Right atrium auricular region (tissue), 2 donors: ENCODE measurements at regions not wholly inside any gene's neighbourhood (a gene's known extent, or its start where the extent isn't known, plus 50 kb on each side); places are given as distances from the start of the nearest gene placed in this dataset.

ENCODE experiments used
- DNase-seq: peaks from one replicate; pipeline ENCODE4 v3.0.0-alpha.2; 2019; ENCODE audit warnings: low spot score
- H3K27ac ChIP-seq, 2 donors: fragments of 200-600 bp; sonication (generic); 1 replicate in 1 of 2; 2 replicates in 1 of 2; pipeline ENCODE4 v1.5.1; 2016 to 2019
- H3K27me3 ChIP-seq, 2 donors: fragments of 200-600 bp; sonication (generic); one replicate each; pipeline versions ENCODE4 v1.5.1 to v1.6.0; 2017 to 2019
- H3K36me3 ChIP-seq: fragments of 200-600 bp; sonication (generic); one replicate; pipeline ENCODE4 v1.5.1; 2016
- H3K4me1 ChIP-seq, 2 donors: fragments of 200-600 bp; sonication (generic); one replicate each; pipeline versions ENCODE4 v1.5.1 to v1.6.0; 2017 to 2019
- H3K4me3 ChIP-seq, 2 donors: fragments of 200-600 bp; sonication (generic); 1 replicate in 1 of 2; 2 replicates in 1 of 2; pipeline ENCODE4 v1.5.1; 2017 to 2019; ENCODE audit warnings: mild to moderate bottlenecking in 1 of 2, moderate library complexity in 1 of 2
- H3K9me3 ChIP-seq, 2 donors: fragments of 200-600 bp; sonication (generic); one replicate each; pipeline ENCODE4 v1.5.1; 2019
- CTCF ChIP-seq, 2 donors: fragments of 200-600 bp; sonication (generic); IDR thresholded peaks; one replicate each; pipeline ENCODE4 v1.5.1; 2019; ENCODE audit warnings: antibody characterized with exemption in 2 of 2

GRCh38 chr3:64417816-64418215 lies 192.6 kb upstream of the PRICKLE2 start:
- no peaks in the 10 kb centered on the region for H3K27me3 ChIP-seq
- H3K4me3 ChIP-seq, result no peak overlapping the region
- no peak for DNase-seq
- no peaks in the 10 kb centered on the region for H3K9me3 ChIP-seq
- H3K27ac ChIP-seq, result no peak overlapping the region
- H3K36me3 ChIP-seq, result no peaks in the 10 kb centered on the region
- TF ChIP-seq CTCF (IDR thresholded peaks at IDR 0.05), result no peak
- H3K4me1 ChIP-seq, result no peaks in the 10 kb centered on the region

- H3K36me3 ChIP-seq, result no peaks in the 10 kb centered on the region
Observed at GRCh38 chr3:64414043-64414442, 188.8 kb upstream of the PRICKLE2 start.

GRCh38 chr3:64411101-64411500 lies 185.8 kb upstream of the PRICKLE2 start:
- Histone ChIP-seq H3K27ac (no peak overlapping the region), H3K36me3 (no peaks in the 10 kb centered on the region), H3K4me3 (no peak overlapping the region), H3K9me3 (no peaks in the 10 kb centered on the region), H3K4me1 (no peaks in the 10 kb centered on the region), H3K27me3 (no peaks in the 10 kb centered on the region)
- no peak for DNase-seq
- TF ChIP-seq CTCF (IDR thresholded peaks at IDR 0.05), result no peak

More at GRCh38 chr3:64414043-64414442, 188.8 kb upstream of the PRICKLE2 start:
- Histone ChIP-seq H3K4me3 (no peak overlapping the region), H3K9me3 (no peaks in the 10 kb centered on the region), H3K27ac (no peak overlapping the region), H3K27me3 (no peaks in the 10 kb centered on the region), H3K4me1 (no peaks in the 10 kb centered on the region)
- DNase-seq, result no peak
- TF ChIP-seq CTCF (IDR thresholded peaks at IDR 0.05), result no peak

- no peak overlapping the region for H3K27ac ChIP-seq
- no peak overlapping the region for H3K4me3 ChIP-seq
- no peak for TF ChIP-seq CTCF (IDR thresholded peaks at IDR 0.05)
- DNase-seq, result no peak
- H3K4me1 ChIP-seq, result no peaks in the 10 kb centered on the region
- H3K36me3 ChIP-seq, result no peaks in the 10 kb centered on the region
- no peaks in the 10 kb centered on the region for H3K27me3 ChIP-seq
- no peaks in the 10 kb centered on the region for H3K9me3 ChIP-seq
Observed at GRCh38 chr3:64410226-64410625, 185.0 kb upstream of the PRICKLE2 start.

- H3K27ac ChIP-seq, result no peak overlapping the region
- no peaks in the 10 kb centered on the region for H3K4me1 ChIP-seq
- no peak for TF ChIP-seq CTCF (IDR thresholded peaks at IDR 0.05)
- no peak overlapping the region for H3K4me3 ChIP-seq
- no peaks in the 10 kb centered on the region for H3K9me3 ChIP-seq
- no peaks in the 10 kb centered on the region for H3K27me3 ChIP-seq
- no peak for DNase-seq
- no peaks in the 10 kb centered on the region for H3K36me3 ChIP-seq
Observed at GRCh38 chr3:64408770-64409169, 183.5 kb upstream of the PRICKLE2 start.

- H3K27ac ChIP-seq, result no peak overlapping the region
- H3K9me3 ChIP-seq, result no peaks in the 10 kb centered on the region
- no peak overlapping the region for H3K4me3 ChIP-seq
- H3K36me3 ChIP-seq, result no peaks in the 10 kb centered on the region
- no peak for TF ChIP-seq CTCF (IDR thresholded peaks at IDR 0.05)
- no peaks in the 10 kb centered on the region for H3K27me3 ChIP-seq
- DNase-seq, result no peak
- H3K4me1 ChIP-seq, result no peaks in the 10 kb centered on the region
Observed at GRCh38 chr3:64406271-64406670, 181.0 kb upstream of the PRICKLE2 start.
